ENCODE measurements at regions not wholly inside any gene's neighbourhood (a gene's known extent, or its start where the extent isn't known, plus 50 kb on each side); places are given as distances from the start of the nearest gene placed in this dataset.
"Not testable (repeated sequence)": the region's sequence is repeated elsewhere in the genome, so short reads cannot be mapped to it uniquely, and the experiment has no call there.

GRCh38 chr3:95717048-95717447, 1097.3 kb upstream of the EPHA6 start:
- DNase-seq = no peak

GRCh38 chr3:95718168-95718567, 1096.2 kb upstream of the EPHA6 start:
- no peak for DNase-seq

- DNase-seq = no peak
Observed at GRCh38 chr3:95719481-95719880, 1094.9 kb upstream of the EPHA6 start.

- DNase-seq = no peak
Observed at GRCh38 chr3:95721938-95722337, 1092.5 kb upstream of the EPHA6 start.

GRCh38 chr3:95725770-95726169, 1088.6 kb upstream of the EPHA6 start:
- no peak for DNase-seq

- no peak for DNase-seq
Observed at GRCh38 chr3:95731753-95732152, 1082.6 kb upstream of the EPHA6 start.

- no peak for DNase-seq
Observed at GRCh38 chr3:95733336-95733735, 1081.1 kb upstream of the EPHA6 start.

- no peak for DNase-seq
Observed at GRCh38 chr3:95738045-95738444, 1076.3 kb upstream of the EPHA6 start.

- not testable (repeated sequence) for DNase-seq
Observed at GRCh38 chr3:95744896-95745295, 1069.5 kb upstream of the EPHA6 start.

- no peak for DNase-seq
Observed at GRCh38 chr3:95750097-95750496, 1064.3 kb upstream of the EPHA6 start.

- no peak for DNase-seq
Observed at GRCh38 chr3:95751509-95751908, 1062.9 kb upstream of the EPHA6 start.

- DNase-seq = no peak
Observed at GRCh38 chr3:95752199-95752598, 1062.2 kb upstream of the EPHA6 start.

- DNase-seq = no peak
Observed at GRCh38 chr3:95758707-95759106, 1055.7 kb upstream of the EPHA6 start.

- DNase-seq = no peak
Observed at GRCh38 chr3:95759614-95760301, 1054.6 kb upstream of the EPHA6 start.

GRCh38 chr3:95775486-95776094, 1038.8 kb upstream of the EPHA6 start:
- DNase-seq = no peak

GRCh38 chr3:95781598-95781997, 1032.8 kb upstream of the EPHA6 start:
- no peak for DNase-seq

GRCh38 chr3:95789111-95789510, 1025.3 kb upstream of the EPHA6 start:
- DNase-seq = no peak

- DNase-seq = no peak
Observed at GRCh38 chr3:95797081-95797480, 1017.3 kb upstream of the EPHA6 start.

- no peak for DNase-seq
Observed at GRCh38 chr3:95798628-95799027, 1015.8 kb upstream of the EPHA6 start.

- no peak for DNase-seq
Observed at GRCh38 chr3:95810462-95810861, 1003.9 kb upstream of the EPHA6 start.

- DNase-seq = no peak
Observed at GRCh38 chr3:95813244-95813643, 1001.1 kb upstream of the EPHA6 start.

- no peak for DNase-seq
Observed at GRCh38 chr3:95815828-95816227, 998.6 kb upstream of the EPHA6 start.

- no peak for DNase-seq
Observed at GRCh38 chr3:95826419-95826818, 988.0 kb upstream of the EPHA6 start.

GRCh38 chr3:95832146-95832545, 982.2 kb upstream of the EPHA6 start:
- DNase-seq = no peak

- DNase-seq = not testable (repeated sequence)
Observed at GRCh38 chr3:95860628-95861027, 953.8 kb upstream of the EPHA6 start.

All from stimulated activated CD4-positive, alpha-beta T cell treated with anti-CD3 and anti-CD28 coated beads, Interleukin-4, amount 100 ng/mL, for 24 hours (primary cell).